Pancreas (tissue), 10 donors: ENCODE measurements at regions not wholly inside any gene's neighbourhood (a gene's known extent, or its start where the extent isn't known, plus 50 kb on each side); places are given as distances from the start of the nearest gene placed in this dataset.
"Not testable (repeated sequence)": the region's sequence is repeated elsewhere in the genome, so short reads cannot be mapped to it uniquely, and the experiment has no call there.

Source experiments
- ATAC-seq, 4 donors: fragments of 200-7000 bp; cut with Tn5 transposase; one replicate each; pipeline versions ENCODE4 v1.8.0 to v1.9.1; 2020; ENCODE audit warnings: mild to moderate bottlenecking in 4 of 4, moderate library complexity in 4 of 4
- DNase-seq, 6 donors: peaks; one replicate each; pipeline ENCODE4 v3.0.0-alpha.2; 2020
- FAIRE-seq: peaks from 2 replicates; lab custom pipeline; 2012; peaks lifted over from hg19 to GRCh38; lab: Jason Lieb, UNC
- H3K27ac ChIP-seq, 4 donors: fragments of 200-600 bp; sonication (generic); 1 replicate in 3 of 4; 2 replicates in 1 of 4; pipeline versions ENCODE4 v1.5.0 to v1.8.0; 2020
- H3K27me3 ChIP-seq, 4 donors: fragments of 200-600 bp; one replicate each; pipeline ENCODE4 v1.8.0; 2021
- H3K36me3 ChIP-seq, 3 donors: fragments of 200-600 bp; sonication (generic) in 1 of 3; one replicate each; pipeline versions ENCODE4 v1.5.0 to v1.8.0; 2020 to 2021
- H3K4me1 ChIP-seq, 3 donors: fragments of 200-600 bp; one replicate each; pipeline ENCODE4 v1.8.0; 2021
- H3K4me3 ChIP-seq, 4 donors: fragments of 200-600 bp; sonication (generic) in 2 of 4; one replicate each; pipeline versions ENCODE4 v1.5.0 to v1.8.0; 2020 to 2021
- H3K9me3 ChIP-seq, 4 donors: fragments of 200-600 bp; one replicate each; pipeline ENCODE4 v1.8.0; 2021
- WGBS, 2 donors: extraction: QIAGEN DNeasy Blood & Tissue Kit; methylation state at CpG; one replicate each; pipeline ENCODE4 v1.1.7; 2013; 5-methylcytosine and 5-hydroxymethylcytosine counted together
- intact Hi-C, 3 donors: fragments of 100-400 bp; cut with DNase I; formaldehyde crosslinking; loops; one replicate each; pipeline versions ENCODE4 v1.11.1 to v1.14.2; 2022
- TF ChIP-seq, protein P1 (sequence below), 4 donors: fragments of 200-600 bp; sonication (generic) in 3 of 4; IDR thresholded peaks; one replicate each; pipeline versions ENCODE4 v1.5.0 to v1.8.0; 2021; ENCODE audit warnings: antibody characterized with exemption in 4 of 4
- donor health status: healthy with polysubstance abuse.
- donor health status: DM: no; HTN: no; CAD: no; lungs with moderate emphysema.
- donor health status: DM: no; HTN: no; CAD: no.
- donor health status: control.
- donor health status: control.
- donor health status: Bipolar disorder and iron deficiency.
- donor health status: DM: yes; HTN: yes; CAD: no.
- donor health status: DM: no; HTN: no; CAD: no.
- donor health status: DM: no; HTN: no; CAD: no.
- donor health status: DM: yes; HTN: yes; CAD: no.

DNA sequence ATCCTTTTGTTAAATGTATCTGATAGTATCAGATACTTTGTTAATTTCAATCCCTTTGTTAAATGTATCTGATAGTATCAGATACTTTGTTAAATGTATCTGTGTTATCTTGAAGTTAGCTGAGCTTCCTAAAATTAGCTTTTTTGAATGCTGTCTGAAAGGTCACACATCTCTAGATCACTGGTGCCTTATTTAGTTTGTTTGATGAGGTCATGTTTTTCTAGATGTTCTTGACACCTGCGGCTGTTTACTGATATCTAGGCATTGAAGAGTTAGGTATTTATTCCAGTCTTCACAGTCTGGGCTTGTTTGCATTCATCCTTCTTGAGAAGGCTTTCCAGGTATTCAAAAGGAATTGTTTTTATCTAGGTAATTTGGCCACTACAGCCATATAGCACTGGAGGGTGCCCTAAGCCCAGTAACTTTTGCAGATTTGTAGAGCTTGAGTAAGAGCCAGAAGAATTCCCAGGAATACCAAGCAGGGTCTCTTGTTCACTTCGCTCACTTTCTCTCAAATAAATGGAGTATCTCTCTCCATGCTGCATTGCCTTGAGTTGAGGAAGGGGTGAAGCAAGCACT is 435.4 kb upstream of the GRAMD2B start:
- no peak overlapping the region for H3K4me3 ChIP-seq
- H3K36me3 ChIP-seq = no peaks in the 10 kb centered on the region
- TF ChIP-seq, protein P1, sequence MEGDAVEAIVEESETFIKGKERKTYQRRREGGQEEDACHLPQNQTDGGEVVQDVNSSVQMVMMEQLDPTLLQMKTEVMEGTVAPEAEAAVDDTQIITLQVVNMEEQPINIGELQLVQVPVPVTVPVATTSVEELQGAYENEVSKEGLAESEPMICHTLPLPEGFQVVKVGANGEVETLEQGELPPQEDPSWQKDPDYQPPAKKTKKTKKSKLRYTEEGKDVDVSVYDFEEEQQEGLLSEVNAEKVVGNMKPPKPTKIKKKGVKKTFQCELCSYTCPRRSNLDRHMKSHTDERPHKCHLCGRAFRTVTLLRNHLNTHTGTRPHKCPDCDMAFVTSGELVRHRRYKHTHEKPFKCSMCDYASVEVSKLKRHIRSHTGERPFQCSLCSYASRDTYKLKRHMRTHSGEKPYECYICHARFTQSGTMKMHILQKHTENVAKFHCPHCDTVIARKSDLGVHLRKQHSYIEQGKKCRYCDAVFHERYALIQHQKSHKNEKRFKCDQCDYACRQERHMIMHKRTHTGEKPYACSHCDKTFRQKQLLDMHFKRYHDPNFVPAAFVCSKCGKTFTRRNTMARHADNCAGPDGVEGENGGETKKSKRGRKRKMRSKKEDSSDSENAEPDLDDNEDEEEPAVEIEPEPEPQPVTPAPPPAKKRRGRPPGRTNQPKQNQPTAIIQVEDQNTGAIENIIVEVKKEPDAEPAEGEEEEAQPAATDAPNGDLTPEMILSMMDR (IDR thresholded peaks at IDR 0.05) = no peak
- DNase-seq (no peak), FAIRE-seq (no peak), ATAC-seq (no peak)
- H3K27me3 ChIP-seq = no peaks in the 10 kb centered on the region
- H3K4me1 ChIP-seq = no peaks in the 10 kb centered on the region
- intact Hi-C loops = no loop called here
- no peak overlapping the region for H3K27ac ChIP-seq
- 86 to 90% methylated on average over 2 of the region's 2 CpGs for WGBS, 2 donors
- no peaks in the 10 kb centered on the region for H3K9me3 ChIP-seq

DNA sequence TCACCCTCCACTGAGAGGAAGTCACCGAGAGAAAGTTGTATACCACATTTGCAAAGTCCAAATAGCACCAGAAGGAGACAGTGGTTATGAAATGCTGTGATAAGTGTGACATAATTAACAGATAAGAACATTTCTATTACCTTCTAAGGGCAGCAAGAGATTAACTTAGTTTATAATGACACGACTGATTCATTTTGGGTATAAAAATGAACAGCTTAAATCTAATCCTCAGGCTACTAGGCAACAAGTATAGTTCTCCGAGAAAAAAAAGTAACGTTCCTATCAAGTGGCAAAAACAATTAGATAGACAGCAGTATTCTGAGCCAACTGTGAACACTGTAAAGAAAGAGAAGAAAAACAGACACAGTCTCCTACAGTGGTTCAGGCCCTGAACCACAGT is 431.2 kb upstream of the GRAMD2B start:
- no peak for FAIRE-seq

DNA sequence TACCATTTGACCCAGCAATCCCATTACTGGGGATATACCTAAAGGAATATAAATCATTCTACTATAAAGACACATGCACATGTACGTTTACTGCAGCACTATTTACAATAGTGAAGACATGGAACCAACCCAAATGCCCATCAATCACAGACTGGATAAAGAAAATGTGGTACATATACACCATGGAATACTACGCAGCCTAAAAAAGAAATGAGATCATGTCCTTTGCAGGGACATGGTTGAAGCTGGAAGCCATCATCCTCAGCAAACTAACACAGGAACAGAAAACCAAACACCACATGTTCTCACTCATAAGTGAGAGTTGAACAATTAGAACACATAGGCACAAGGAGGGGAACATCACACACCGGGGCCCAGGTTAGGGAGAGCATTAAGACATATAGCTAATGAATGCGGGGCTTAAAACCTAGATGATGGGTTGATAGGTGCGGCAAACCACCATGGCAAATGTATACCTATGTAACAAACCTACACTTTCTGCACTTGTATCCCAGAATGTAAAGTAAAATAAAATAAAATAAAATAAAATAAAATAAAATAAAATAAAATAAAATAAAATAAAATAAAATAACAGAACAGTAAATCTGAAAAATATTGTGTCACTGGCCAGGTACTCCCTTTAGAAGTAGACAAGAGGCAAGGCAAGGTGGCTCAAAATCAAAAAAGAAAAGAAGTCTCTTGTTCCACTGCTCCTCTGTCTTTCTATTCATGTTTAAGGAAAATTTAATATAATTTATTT is 423.8 kb upstream of the GRAMD2B start:
- H3K27ac ChIP-seq, H3K27me3 ChIP-seq, DNase-seq, H3K36me3 ChIP-seq, ATAC-seq, H3K9me3 ChIP-seq, intact Hi-C loops, FAIRE-seq, H3K4me3 ChIP-seq: not testable (repeated sequence)
- H3K4me1 ChIP-seq = peaks cover 0 to 14% (median 4%) of the 10 kb centered on the region in 3 donors
- 89 to 92% methylated on average over 5 of the region's 5 CpGs for WGBS, 2 donors

More for the DNA sequence above, 431.2 kb upstream of the GRAMD2B start:
- TF ChIP-seq, protein P1 (IDR thresholded peaks at IDR 0.05) = no peak
- no peak overlapping the region for H3K27ac ChIP-seq
- H3K36me3 ChIP-seq = no peaks in the 10 kb centered on the region
- no peaks in the 10 kb centered on the region for H3K27me3 ChIP-seq
- H3K9me3 ChIP-seq = no peaks in the 10 kb centered on the region
- no peak for ATAC-seq
- intact Hi-C loops = no loop called here
- 35 to 53% methylated on average over 4 of the region's 4 CpGs for WGBS, 2 donors
- no peak for DNase-seq
- no peak overlapping the region for H3K4me3 ChIP-seq
- H3K4me1 ChIP-seq = no peaks in the 10 kb centered on the region

DNA sequence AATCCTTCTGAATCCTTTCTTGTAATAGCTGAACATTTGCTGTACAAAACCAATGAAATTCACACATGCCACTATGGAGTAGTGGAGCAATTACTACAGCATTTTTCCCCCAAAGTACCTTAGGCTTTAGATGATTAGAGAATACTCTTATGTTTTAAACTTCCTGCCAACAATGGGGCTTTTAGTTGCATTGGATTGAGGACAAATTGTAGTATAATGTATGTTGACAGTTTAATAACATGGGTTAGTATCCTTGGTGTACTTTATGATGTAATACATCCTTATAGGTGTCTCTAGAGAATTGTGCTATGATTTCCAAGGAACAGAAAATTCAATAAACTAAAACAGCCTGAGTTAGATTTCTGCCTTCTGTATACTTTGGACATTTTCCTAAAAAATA is 422.7 kb upstream of the GRAMD2B start:
- Histone ChIP-seq H3K4me1 (peaks cover 0 to 14% (median 8%) of the 10 kb centered on the region in 3 donors), H3K36me3 (no peaks in the 10 kb centered on the region), H3K4me3 (no peak overlapping the region), H3K27me3 (no peaks in the 10 kb centered on the region), H3K9me3 (no peaks in the 10 kb centered on the region), H3K27ac (no peak overlapping the region)
- DNase-seq (no peak), FAIRE-seq (no peak), ATAC-seq (no peak)
- intact Hi-C loops = no loop called here
- TF ChIP-seq, protein P1 (IDR thresholded peaks at IDR 0.05) = no peak

DNA sequence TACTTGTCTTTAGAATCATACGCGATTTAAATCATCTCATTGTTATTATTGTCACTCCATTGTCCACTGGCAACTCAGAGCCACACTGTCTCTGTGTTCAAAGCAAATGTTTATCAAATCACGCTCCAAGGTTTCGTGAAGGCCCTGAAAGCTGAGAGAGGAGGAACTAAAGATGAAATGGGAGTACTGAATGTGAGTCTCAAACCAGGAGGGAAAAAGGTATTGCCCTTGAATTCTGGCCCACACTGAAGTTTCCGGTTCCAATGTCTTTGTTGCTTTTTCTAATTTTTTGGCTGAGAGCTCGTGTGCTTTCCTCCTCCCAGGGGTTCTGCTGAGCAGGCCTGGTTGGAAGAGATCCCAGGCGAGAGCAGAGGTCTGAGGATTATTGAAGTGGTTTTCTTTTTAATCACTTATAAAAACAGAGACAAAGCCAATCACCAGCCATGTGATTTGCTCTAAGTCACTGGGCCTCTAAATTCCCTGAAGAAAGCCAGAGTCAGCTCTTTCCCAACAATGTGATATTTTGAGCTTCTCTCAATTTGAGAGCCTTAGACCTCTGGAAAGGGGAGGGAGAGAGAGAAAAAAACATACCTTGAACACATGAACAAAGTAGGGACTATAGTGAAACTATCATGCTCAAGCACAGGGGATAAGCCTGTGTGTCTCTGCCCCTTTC is 420.8 kb upstream of the GRAMD2B start:
- Histone ChIP-seq H3K27ac (peak overlapping the region in 2 of 4 donors; percentile 24 to 67), H3K36me3 (no peaks in the 10 kb centered on the region), H3K27me3 (no peaks in the 10 kb centered on the region), H3K9me3 (no peaks in the 10 kb centered on the region), H3K4me1 (peaks cover 0 to 14% (median 8%) of the 10 kb centered on the region in 3 donors), H3K4me3 (no peak overlapping the region)
- 16 to 35% methylated on average over 7 of the region's 7 CpGs for WGBS, 2 donors
- ATAC-seq (peak in 3 of 4 donors; percentile 72 to 87 (median 81)), FAIRE-seq (no peak), DNase-seq (peak in 3 of 6 donors; percentile 25 to 46 (median 39))
- intact Hi-C loops = no loop called here
- TF ChIP-seq, protein P1 (IDR thresholded peaks at IDR 0.05) = no peak
